SJSA1 (cell line): ENCODE measurements at regions not wholly inside any gene's neighbourhood (a gene's known extent, or its start where the extent isn't known, plus 50 kb on each side); places are given as distances from the start of the nearest gene placed in this dataset.

Source experiments
- DNase-seq, 2 experiments: peaks; one replicate each; pipeline ENCODE4 v3.0.0-alpha.2; 2015 to 2020; ENCODE audit warnings: low spot score in 2 of 2, low read depth in 1 of 2
- H3K27ac ChIP-seq: fragments of 250-450 bp; sonication (Bioruptor Pico); 2 replicates; pipeline ENCODE4 v1.5.1; 2020; ENCODE audit warnings: mild to moderate bottlenecking, moderate library complexity
- H3K27me3 ChIP-seq: fragments of 250-450 bp; sonication (Bioruptor Pico); replicated peaks from 2 replicates; pipeline ENCODE4 v1.5.1; 2020; ENCODE audit warnings: mild to moderate bottlenecking, moderate library complexity
- H3K36me3 ChIP-seq: fragments of 250-450 bp; sonication (Bioruptor Pico); 2 replicates; pipeline ENCODE4 v1.5.1; 2020; ENCODE audit warnings: mild to moderate bottlenecking
- H3K4me1 ChIP-seq: fragments of 250-450 bp; sonication (Bioruptor Pico); replicated peaks from 2 replicates; pipeline ENCODE4 v1.6.1; 2021; ENCODE audit warnings: mild to moderate bottlenecking
- H3K4me3 ChIP-seq: fragments of 250-450 bp; sonication (Bioruptor Pico); 2 replicates; pipeline ENCODE4 v1.5.1; 2020; ENCODE audit warnings: mild to moderate bottlenecking
- H3K9me3 ChIP-seq: fragments of 250-450 bp; sonication (Bioruptor Pico); replicated peaks from 2 replicates; pipeline ENCODE4 v1.5.1; 2020; ENCODE audit warnings: mild to moderate bottlenecking

DNA sequence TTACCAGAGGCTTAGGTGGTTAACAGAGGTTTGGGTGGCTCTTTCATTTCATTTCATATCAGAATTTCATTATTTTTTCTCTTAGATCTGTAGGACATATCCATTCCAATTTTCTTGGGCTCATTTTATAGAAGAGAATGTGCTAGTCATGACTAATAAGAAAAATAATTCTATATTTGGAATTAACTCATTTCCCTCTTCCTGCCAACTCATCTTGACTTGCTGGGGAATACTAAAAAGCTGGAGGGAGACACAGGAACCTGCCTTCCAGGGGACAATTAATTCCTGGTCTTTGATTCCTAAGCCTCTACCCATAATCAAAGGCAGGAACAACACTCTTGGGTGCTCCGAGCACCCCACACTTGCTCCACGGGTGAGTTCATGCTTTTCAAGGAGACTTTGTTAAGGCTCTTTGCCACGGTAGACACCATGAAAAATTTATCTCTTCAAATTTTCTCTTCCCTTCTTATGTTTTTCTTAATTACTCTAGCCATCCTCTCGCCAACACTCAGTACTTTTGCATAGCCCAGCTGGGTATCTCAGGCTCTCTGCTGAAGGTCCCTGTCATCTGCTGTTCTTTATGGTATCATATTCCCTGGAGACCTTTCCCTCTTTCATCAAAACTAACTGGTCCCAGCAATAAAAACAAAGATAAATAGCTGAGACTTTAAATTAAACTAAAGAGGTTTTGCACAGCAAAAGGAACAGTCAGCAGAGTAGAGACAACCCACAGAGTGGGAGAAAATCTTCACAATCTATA lies 273.9 kb downstream of the NPR3 start:
- H3K4me1 ChIP-seq: no peaks in the 10 kb centered on the region
- H3K9me3 ChIP-seq: no peaks in the 10 kb centered on the region
- H3K27me3 ChIP-seq: no peaks in the 10 kb centered on the region
- no peak for DNase-seq
- H3K4me3 ChIP-seq: no peak overlapping the region
- H3K36me3 ChIP-seq: no peaks in the 10 kb centered on the region
- no peak overlapping the region for H3K27ac ChIP-seq

- DNase-seq: no peak
- Histone ChIP-seq H3K36me3 (no peaks in the 10 kb centered on the region), H3K27me3 (no peaks in the 10 kb centered on the region), H3K9me3 (no peaks in the 10 kb centered on the region), H3K27ac (no peak overlapping the region), H3K4me3 (no peak overlapping the region), H3K4me1 (no peaks in the 10 kb centered on the region)
Measured at GRCh38 chr5:32989815-32990214, 278.7 kb downstream of the NPR3 start.

DNA sequence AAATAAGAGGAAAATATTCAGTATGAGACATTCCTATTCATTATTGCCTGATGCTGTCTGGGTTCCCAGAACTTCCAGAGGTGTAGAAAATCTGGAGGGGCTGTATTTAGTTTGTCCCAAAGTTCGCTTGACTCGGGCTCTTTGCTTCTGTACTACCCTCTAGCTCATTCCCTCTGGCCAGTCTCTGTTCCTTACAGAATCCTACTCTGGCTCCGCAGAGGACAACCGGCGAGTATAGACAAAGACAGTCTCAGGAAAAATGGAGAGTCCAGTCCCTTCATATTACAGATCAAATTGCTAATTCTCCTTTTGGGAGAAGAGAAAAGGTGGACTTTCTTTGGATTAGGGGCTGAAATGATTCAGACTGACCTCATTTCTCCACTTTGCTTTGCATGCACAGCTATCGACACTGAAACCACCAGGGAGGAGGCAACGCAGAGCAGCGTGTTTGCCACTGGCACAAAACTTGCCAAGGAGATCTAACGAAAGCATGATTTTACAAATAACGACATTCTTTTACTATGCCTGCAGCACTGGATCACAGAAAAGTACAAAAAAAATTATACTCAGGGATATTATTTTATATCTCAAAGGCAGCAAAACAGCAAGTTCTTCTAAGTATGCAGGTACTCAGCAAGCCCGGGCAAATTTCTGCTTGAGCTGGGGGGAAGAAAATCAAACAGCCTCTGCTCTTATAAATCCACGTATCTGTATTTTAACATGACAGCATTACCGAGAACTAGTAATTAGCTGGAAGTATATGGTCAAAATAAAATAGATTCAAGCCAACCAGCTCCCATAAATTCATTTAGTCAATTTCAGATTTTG lies 279.7 kb downstream of the NPR3 start:
- no peak for DNase-seq
- Histone ChIP-seq H3K27ac (no peak overlapping the region), H3K36me3 (no peaks in the 10 kb centered on the region), H3K4me1 (no peaks in the 10 kb centered on the region), H3K27me3 (no peaks in the 10 kb centered on the region), H3K4me3 (no peak overlapping the region), H3K9me3 (no peaks in the 10 kb centered on the region)

- no peak for DNase-seq
- Histone ChIP-seq H3K36me3 (no peaks in the 10 kb centered on the region), H3K4me1 (no peaks in the 10 kb centered on the region), H3K27me3 (no peaks in the 10 kb centered on the region), H3K27ac (no peak overlapping the region), H3K4me3 (no peak overlapping the region), H3K9me3 (no peaks in the 10 kb centered on the region)
Measured at GRCh38 chr5:32991421-32991815, 280.3 kb downstream of the NPR3 start.

DNA sequence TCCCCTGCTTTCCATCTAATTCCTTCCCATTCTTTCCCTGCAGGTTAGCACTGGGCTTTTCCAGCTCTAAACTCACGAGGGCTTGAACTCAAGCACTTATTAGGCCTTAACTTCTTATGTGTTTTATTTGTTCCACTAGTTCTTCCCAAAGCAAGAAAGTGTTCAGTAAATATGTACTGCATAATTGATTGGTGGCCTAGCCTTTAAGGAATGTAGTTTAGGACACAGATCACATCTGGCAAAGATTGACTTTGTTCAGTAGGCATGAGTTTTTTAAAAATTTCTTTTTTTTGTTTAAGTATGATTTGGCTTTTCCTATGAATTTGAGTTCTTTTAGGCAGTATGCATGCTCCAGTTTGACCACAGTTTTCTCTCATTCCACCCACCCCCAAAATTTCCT lies 285.2 kb downstream of the NPR3 start:
- Histone ChIP-seq H3K27ac (no peak overlapping the region), H3K27me3 (no peaks in the 10 kb centered on the region), H3K4me1 (no peaks in the 10 kb centered on the region), H3K9me3 (no peaks in the 10 kb centered on the region), H3K36me3 (no peaks in the 10 kb centered on the region), H3K4me3 (no peak overlapping the region)
- no peak for DNase-seq

- no peak overlapping the region for H3K27ac ChIP-seq
- H3K4me3 ChIP-seq: no peak overlapping the region
- peaks cover 9% of the 10 kb centered on the region for H3K4me1 ChIP-seq
- no peaks in the 10 kb centered on the region for H3K36me3 ChIP-seq
- H3K9me3 ChIP-seq: no peaks in the 10 kb centered on the region
- no peaks in the 10 kb centered on the region for H3K27me3 ChIP-seq
- peak in 1 of 2 experiments; percentile 37 for DNase-seq
Measured at GRCh38 chr5:33008751-33009418, 297.8 kb downstream of the NPR3 start.

DNA sequence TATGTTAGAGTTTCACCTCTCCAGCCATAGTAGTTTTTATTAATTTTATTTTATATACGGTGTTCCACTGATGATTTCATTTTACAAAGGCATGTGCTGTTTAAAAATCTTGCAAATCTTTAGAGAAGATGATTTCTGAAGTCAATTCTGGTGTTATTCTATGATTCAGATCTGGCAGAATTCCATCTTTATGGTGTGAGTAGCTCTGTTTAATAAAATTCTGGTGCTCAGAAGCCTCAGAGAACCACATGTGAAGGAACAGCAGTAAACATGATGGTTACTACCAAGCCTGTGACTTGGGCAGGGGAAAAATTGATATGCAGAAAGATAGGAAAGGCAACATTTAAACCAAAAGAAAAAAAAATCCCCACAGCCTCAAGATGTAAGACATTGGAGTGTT lies 299.7 kb downstream of the NPR3 start:
- Histone ChIP-seq H3K36me3 (no peaks in the 10 kb centered on the region), H3K4me1 (peaks cover 9% of the 10 kb centered on the region), H3K9me3 (no peaks in the 10 kb centered on the region), H3K27ac (no peak overlapping the region), H3K27me3 (no peaks in the 10 kb centered on the region), H3K4me3 (no peak overlapping the region)
- no peak for DNase-seq

DNA sequence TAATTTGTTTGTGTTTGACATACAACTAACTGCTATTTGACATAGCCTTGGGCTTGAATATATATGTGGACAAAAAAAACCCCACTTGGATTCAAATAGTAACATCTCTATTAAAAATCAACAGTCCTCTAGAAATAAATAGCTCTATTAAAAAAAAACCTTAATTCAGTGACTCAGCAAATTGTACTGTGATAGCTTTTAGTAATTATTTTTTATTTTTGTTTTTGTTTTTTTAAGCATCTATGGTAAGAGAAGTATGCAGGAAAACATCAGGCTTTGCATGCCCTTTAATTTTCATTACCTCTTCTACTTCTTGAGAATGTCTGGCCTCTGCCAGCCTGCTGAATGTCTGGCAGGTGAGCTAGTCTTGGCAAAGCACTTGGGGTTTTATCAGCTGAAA lies 300.7 kb downstream of the NPR3 start:
- no peaks in the 10 kb centered on the region for H3K36me3 ChIP-seq
- no peak overlapping the region for H3K4me3 ChIP-seq
- no peak for DNase-seq
- H3K9me3 ChIP-seq: no peaks in the 10 kb centered on the region
- no peaks in the 10 kb centered on the region for H3K27me3 ChIP-seq
- no peak overlapping the region for H3K27ac ChIP-seq
- peaks cover 9% of the 10 kb centered on the region for H3K4me1 ChIP-seq

- DNase-seq: no peak
- no peak overlapping the region for H3K27ac ChIP-seq
- no peaks in the 10 kb centered on the region for H3K4me1 ChIP-seq
- H3K27me3 ChIP-seq: no peaks in the 10 kb centered on the region
- H3K9me3 ChIP-seq: no peaks in the 10 kb centered on the region
- no peaks in the 10 kb centered on the region for H3K36me3 ChIP-seq
- H3K4me3 ChIP-seq: no peak overlapping the region
Measured at GRCh38 chr5:33023649-33024048, 312.5 kb downstream of the NPR3 start.

GRCh38 chr5:33032271-33033070 lies 321.4 kb downstream of the NPR3 start:
- Histone ChIP-seq H3K9me3 (no peaks in the 10 kb centered on the region), H3K4me3 (no peak overlapping the region), H3K4me1 (no peaks in the 10 kb centered on the region; the same call in 1 of the 2 replicates), H3K27ac (no peak overlapping the region), H3K36me3 (no peaks in the 10 kb centered on the region), H3K27me3 (no peaks in the 10 kb centered on the region)
- DNase-seq: peak in 1 of 2 experiments; percentile 4

GRCh38 chr5:33033516-33033915 lies 322.4 kb downstream of the NPR3 start:
- no peaks in the 10 kb centered on the region for H3K9me3 ChIP-seq
- H3K36me3 ChIP-seq: no peaks in the 10 kb centered on the region
- no peaks in the 10 kb centered on the region for H3K27me3 ChIP-seq
- H3K4me3 ChIP-seq: no peak overlapping the region
- no peak for DNase-seq
- H3K27ac ChIP-seq: no peak overlapping the region
- no peaks in the 10 kb centered on the region; the same call in 1 of the 2 replicates for H3K4me1 ChIP-seq

DNA sequence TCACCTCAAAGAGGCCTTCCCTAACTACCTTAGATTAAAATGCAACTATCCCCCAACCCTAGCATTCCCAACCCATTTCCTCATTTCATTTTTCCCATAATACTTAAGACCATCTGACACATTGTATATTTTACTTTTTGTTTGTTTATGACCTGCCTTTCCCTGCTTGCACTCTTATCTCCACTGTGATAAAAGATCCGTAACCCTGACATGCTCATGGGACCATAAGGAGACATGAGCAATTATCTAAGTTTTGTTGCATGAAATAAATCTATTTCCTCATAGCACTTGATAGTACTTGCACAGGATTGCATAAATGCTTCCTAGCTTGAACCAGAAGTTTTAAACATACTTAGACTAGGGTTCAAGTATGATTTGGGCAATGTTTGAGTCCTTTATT lies 323.7 kb downstream of the NPR3 start:
- Histone ChIP-seq H3K36me3 (no peaks in the 10 kb centered on the region), H3K4me1 (no peaks in the 10 kb centered on the region; the same call in 1 of the 2 replicates), H3K9me3 (no peaks in the 10 kb centered on the region), H3K27ac (no peak overlapping the region), H3K27me3 (no peaks in the 10 kb centered on the region), H3K4me3 (no peak overlapping the region)
- no peak for DNase-seq

DNA sequence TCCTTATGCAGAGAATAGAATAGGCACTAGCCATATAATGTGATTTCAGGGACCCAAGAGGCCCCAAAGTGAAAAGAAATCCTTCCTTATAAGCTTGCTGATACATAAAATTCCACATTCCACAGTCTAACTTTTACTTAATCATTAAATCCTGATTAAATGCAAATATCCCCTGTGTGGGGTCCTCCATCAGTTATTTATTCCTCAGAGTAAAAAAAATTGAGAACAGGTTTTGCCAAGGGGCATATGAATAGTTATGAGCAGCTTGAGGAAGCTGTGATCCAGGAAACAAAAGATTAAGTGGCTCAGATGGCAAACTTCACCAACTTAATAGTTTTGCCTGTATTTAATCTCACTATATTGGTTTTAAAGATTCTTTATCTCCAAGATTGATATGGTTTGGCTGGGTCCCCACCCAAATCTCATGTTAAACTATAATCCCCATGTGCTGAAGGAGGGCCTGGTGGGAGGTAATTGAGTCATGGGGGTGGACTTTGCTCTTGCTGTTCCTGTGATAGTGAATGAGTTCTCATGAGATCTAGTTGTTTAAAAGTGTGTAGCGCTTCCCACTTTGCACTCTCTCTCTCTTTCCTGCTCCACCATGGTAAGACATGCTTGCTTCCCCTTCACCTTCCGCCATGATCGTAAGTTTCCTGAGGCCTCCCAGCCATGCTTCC lies 324.9 kb downstream of the NPR3 start:
- no peak for DNase-seq
- Histone ChIP-seq H3K27ac (no peak overlapping the region), H3K27me3 (no peaks in the 10 kb centered on the region), H3K9me3 (no peaks in the 10 kb centered on the region), H3K36me3 (no peaks in the 10 kb centered on the region), H3K4me3 (no peak overlapping the region), H3K4me1 (no peaks in the 10 kb centered on the region; the same call in 1 of the 2 replicates)
